LNCAP (cell line): ENCODE measurements at regions not wholly inside any gene's neighbourhood (a gene's known extent, or its start where the extent isn't known, plus 50 kb on each side); places are given as distances from the start of the nearest gene placed in this dataset.

Experiments used
- TF ChIP-seq, protein P1 (sequence below): fragments of 450-650 bp; IDR thresholded peaks from 2 replicates; pipeline ENCODE4 v1.5.1; 2017; ENCODE audit warnings: mild to moderate bottlenecking

DNA sequence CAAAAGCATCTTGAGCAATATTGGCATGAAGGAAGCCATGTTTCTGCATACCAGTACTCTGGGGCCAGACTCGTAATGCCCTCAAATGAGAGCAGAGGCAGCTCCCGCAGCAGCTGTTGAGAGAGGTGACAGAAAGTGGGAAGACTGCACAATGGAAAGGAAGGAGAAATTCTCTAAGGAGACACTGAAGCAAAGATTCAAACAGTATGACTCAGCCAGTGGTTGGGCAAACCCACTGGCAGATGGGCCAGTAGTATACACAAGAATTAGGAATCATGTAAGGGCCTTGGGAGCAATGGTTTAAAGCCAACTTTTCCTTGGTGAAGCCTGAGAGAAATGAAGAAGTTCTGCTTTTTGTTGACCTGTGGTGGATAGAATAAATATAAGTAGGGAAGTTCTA, 2092.7 kb upstream of the PIK3C3 start:
- TF ChIP-seq, protein P1, sequence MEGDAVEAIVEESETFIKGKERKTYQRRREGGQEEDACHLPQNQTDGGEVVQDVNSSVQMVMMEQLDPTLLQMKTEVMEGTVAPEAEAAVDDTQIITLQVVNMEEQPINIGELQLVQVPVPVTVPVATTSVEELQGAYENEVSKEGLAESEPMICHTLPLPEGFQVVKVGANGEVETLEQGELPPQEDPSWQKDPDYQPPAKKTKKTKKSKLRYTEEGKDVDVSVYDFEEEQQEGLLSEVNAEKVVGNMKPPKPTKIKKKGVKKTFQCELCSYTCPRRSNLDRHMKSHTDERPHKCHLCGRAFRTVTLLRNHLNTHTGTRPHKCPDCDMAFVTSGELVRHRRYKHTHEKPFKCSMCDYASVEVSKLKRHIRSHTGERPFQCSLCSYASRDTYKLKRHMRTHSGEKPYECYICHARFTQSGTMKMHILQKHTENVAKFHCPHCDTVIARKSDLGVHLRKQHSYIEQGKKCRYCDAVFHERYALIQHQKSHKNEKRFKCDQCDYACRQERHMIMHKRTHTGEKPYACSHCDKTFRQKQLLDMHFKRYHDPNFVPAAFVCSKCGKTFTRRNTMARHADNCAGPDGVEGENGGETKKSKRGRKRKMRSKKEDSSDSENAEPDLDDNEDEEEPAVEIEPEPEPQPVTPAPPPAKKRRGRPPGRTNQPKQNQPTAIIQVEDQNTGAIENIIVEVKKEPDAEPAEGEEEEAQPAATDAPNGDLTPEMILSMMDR, result no peak

DNA sequence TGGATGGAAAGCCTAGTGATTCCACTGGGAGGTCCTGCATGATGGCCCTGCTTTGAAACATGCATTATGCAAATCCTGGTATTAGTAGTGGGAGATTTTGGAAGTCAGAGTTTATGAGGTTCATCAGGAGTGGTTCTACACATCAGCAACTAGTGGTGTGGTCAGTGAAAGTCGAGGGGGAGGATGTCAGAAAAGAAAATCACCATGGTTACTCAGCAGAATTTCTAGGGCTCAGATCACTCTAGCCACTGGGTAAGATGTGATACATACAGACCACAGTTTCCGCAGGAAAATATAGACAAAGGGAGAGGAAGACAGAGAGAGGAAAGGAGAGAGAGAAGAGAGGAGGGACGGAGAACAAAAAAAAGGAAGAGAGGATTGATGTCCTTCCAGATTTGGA, 2100.7 kb upstream of the PIK3C3 start:
- TF ChIP-seq, protein P1, result no peak

DNA sequence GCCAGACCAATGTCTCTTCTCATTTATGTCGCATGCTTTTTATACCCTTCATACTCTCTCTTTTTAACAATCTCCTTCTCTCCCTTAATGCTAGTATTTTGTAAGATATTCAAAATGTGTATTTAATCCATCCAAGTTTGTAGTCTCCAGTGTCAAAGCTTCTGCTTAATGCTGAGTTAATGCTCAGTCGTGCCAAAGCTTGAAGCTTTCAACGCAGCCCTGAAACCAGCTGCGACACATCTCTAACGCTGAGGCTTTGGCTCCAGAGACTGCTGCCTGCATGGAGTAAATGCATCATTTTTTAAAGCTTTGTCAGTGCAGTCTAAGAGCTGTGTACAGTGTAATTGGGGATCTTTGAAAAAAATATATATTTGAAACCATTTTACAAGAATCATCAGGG, 2108.8 kb upstream of the PIK3C3 start:
- TF ChIP-seq, protein P1, result no peak

DNA sequence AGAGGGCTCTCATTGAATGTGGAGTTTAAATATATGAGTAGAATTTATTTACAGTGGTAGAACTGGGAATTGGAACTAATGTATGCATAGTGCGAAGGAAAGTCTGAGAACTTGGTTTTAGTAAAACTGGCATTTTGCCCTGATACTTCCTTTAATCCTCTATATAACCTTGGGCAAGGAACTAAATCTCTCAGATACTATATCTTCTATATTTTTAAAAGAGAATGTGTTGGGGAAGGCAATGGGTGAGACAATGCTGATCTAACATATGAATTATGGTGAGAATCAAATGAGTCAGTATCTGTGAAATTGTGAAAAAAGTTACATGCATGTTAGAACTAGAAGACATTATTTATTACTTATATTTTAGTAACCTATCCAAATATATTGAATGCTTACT, 2109.4 kb upstream of the PIK3C3 start:
- TF ChIP-seq, protein P1, result no peak

DNA sequence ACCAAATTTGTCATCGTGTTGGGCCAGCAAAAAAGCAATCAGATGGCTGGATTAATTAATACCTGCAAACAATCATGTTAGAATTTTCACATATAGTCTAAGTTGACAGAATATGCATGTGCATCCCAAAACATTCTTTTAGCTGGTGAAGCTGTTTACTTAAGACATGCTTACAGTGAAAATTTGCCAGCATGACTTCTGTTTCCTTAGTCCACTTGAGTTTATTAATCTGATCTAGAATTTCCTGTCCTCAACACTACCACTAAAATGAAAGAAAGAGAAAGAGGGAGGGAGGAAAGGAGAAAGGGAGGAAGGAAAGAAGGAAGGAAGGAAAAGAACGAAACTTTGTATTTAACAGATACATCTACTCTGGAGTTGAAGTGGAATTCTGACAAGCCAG, 2109.9 kb upstream of the PIK3C3 start:
- TF ChIP-seq, protein P1, result no peak

DNA sequence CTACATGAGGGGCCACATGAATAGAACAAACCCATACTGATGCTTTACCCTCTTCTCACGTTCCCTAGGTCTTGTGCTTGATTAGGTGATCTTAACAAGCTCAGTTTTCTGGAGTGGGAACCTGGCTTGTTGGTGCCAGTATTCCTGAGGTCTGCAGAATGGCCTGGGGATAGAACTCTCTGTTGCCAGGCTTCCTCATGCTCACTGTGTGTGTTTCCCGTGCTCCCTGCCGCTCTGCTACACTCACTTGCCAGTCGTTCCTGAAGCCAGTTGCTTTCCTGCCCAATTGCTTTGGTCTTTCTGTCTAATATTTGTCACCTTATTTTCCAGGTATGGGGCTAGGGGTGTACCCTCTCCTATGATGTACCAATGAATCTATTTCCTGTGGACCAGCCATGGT, 2111.5 kb upstream of the PIK3C3 start:
- TF ChIP-seq, protein P1, result no peak

DNA sequence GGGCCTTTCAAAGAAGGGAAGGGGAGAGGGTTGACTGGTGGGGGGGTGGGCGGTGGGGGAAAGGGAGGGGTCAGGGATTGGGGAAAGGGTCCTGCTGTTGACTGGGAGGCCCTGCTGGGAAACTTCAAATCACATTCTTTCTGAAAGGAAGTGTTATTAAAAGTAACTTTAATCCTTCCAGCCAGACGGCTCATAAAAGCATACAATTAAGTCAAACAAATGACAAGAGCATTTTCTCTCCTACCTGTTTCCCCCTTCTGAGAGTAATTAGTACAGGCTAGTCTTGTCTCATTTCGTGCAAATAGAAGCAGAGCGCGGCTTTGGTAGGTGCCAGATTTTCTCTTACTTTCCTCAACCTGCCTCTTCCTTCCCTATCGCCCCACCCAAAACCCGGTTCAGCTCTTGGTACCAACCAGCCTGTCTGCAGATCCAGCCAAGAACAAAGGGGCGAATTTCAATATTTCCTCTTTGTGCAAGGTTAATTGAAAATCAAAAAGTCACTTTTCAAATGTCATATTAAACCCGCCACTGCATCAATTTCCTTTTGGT, 2112.6 kb upstream of the PIK3C3 start:
- TF ChIP-seq, protein P1, result no peak
